Vagina (tissue), 2 donors: ENCODE measurements at regions not wholly inside any gene's neighbourhood (a gene's known extent, or its start where the extent isn't known, plus 50 kb on each side); places are given as distances from the start of the nearest gene placed in this dataset.

ENCODE experiments used
- DNase-seq, 2 donors: peaks; one replicate each; pipeline ENCODE4 v3.0.0-alpha.2; 2017; ENCODE audit errors: extremely low spot score in 2 of 2
- H3K27ac ChIP-seq: fragments of 200-600 bp; sonication (generic); one replicate; pipeline ENCODE4 v1.5.1; 2019
- H3K27me3 ChIP-seq: fragments of 200-600 bp; sonication (generic); one replicate; pipeline ENCODE4 v1.5.1; 2019
- H3K36me3 ChIP-seq, 2 donors: fragments of 200-600 bp; sonication (generic); one replicate each; pipeline ENCODE4 v1.5.1; 2017 to 2019
- H3K4me1 ChIP-seq: fragments of 200-600 bp; sonication (generic); one replicate; pipeline ENCODE4 v1.5.1; 2019
- H3K4me3 ChIP-seq, 2 donors: fragments of 200-600 bp; sonication (generic); 1 replicate in 1 of 2; 2 replicates in 1 of 2; pipeline ENCODE4 v1.5.1; 2016 to 2019
- H3K9me3 ChIP-seq: fragments of 200-600 bp; sonication (generic); one replicate; pipeline ENCODE4 v1.5.1; 2019
- CTCF ChIP-seq, 3 experiments: fragments of 450-650 bp in 2 of 3; fragments of 200-600 bp in 1 of 3; sonication (generic) in 1 of 3; IDR thresholded peaks; one replicate each; pipeline ENCODE4 v1.5.1; 2017 to 2019; ENCODE audit warnings: antibody characterized with exemption in 3 of 3, mild to moderate bottlenecking in 2 of 3, moderate library complexity in 2 of 3
- POLR2A ChIP-seq, 2 donors: fragments of 450-650 bp; IDR thresholded peaks; one replicate each; pipeline ENCODE4 v1.6.1; 2017; ENCODE audit warnings: antibody characterized with exemption in 2 of 2, mild to moderate bottlenecking in 2 of 2, moderate library complexity in 2 of 2
- POLR2AphosphoS5 ChIP-seq, 2 donors: sonication (generic); formaldehyde crosslinking; IDR thresholded peaks; one replicate each; pipeline ENCODE4 v1.9.0; 2017; ENCODE audit warnings: antibody characterized with exemption in 2 of 2, mild to moderate bottlenecking in 2 of 2, low read depth in 1 of 2; ENCODE audit not compliant: insufficient read depth in 1 of 2
- intact Hi-C: fragments of 100-400 bp; cut with DNase I; formaldehyde crosslinking; loops from one replicate; pipeline ENCODE4 v1.15.1; 2023

- Histone ChIP-seq H3K36me3 (no peaks in the 10 kb centered on the region), H3K4me1 (no peaks in the 10 kb centered on the region), H3K9me3 (no peaks in the 10 kb centered on the region), H3K27me3 (no peaks in the 10 kb centered on the region), H3K4me3 (no peak overlapping the region), H3K27ac (no peak overlapping the region)
- intact Hi-C loops = no loop called here
- DNase-seq = no peak
- TF ChIP-seq CTCF (IDR thresholded peaks at IDR 0.05) (no peak), POLR2AphosphoS5 (IDR thresholded peaks at IDR 0.05; ENCODE audit: insufficient read depth in 1 of 2, low read depth in 1 of 2) (no peak), POLR2A (IDR thresholded peaks at IDR 0.05) (no peak)
Measured at GRCh38 chr2:208983486-208983885, 440.4 kb upstream of the MAP2 start.

- no peaks in the 10 kb centered on the region for H3K9me3 ChIP-seq
- DNase-seq = no peak
- TF ChIP-seq CTCF (IDR thresholded peaks at IDR 0.05) = no peak
- no peaks in the 10 kb centered on the region for H3K4me1 ChIP-seq
- intact Hi-C loops = no loop called here
- H3K27me3 ChIP-seq = no peaks in the 10 kb centered on the region
- H3K27ac ChIP-seq = no peak overlapping the region
- H3K4me3 ChIP-seq = no peak overlapping the region
- no peaks in the 10 kb centered on the region for H3K36me3 ChIP-seq
Measured at GRCh38 chr2:208984376-208985090, 439.3 kb upstream of the MAP2 start.

GRCh38 chr2:208985644-208986043 is 438.2 kb upstream of the MAP2 start:
- DNase-seq = no peak
- no peak overlapping the region for H3K4me3 ChIP-seq
- H3K4me1 ChIP-seq = no peaks in the 10 kb centered on the region
- H3K27ac ChIP-seq = no peak overlapping the region
- no peaks in the 10 kb centered on the region for H3K36me3 ChIP-seq
- intact Hi-C loops = no loop called here
- TF ChIP-seq POLR2A (IDR thresholded peaks at IDR 0.05) (no peak), POLR2AphosphoS5 (IDR thresholded peaks at IDR 0.05; ENCODE audit: insufficient read depth in 1 of 2, low read depth in 1 of 2) (no peak), CTCF (IDR thresholded peaks at IDR 0.05) (no peak)
- no peaks in the 10 kb centered on the region for H3K27me3 ChIP-seq
- no peaks in the 10 kb centered on the region for H3K9me3 ChIP-seq

GRCh38 chr2:208990716-208991115 is 433.1 kb upstream of the MAP2 start:
- intact Hi-C loops = no loop called here
- TF ChIP-seq POLR2AphosphoS5 (IDR thresholded peaks at IDR 0.05; ENCODE audit: insufficient read depth in 1 of 2, low read depth in 1 of 2) = no peak
- TF ChIP-seq CTCF (IDR thresholded peaks at IDR 0.05) = no peak
- TF ChIP-seq POLR2A (IDR thresholded peaks at IDR 0.05) = no peak
- Histone ChIP-seq H3K27me3 (no peaks in the 10 kb centered on the region), H3K36me3 (no peaks in the 10 kb centered on the region), H3K27ac (no peak overlapping the region), H3K4me3 (no peak overlapping the region), H3K9me3 (no peaks in the 10 kb centered on the region), H3K4me1 (no peaks in the 10 kb centered on the region)
- DNase-seq = no peak

GRCh38 chr2:208999911-209000310 is 423.9 kb upstream of the MAP2 start:
- intact Hi-C loops = no loop called here
- Histone ChIP-seq H3K27me3 (no peaks in the 10 kb centered on the region), H3K9me3 (no peaks in the 10 kb centered on the region), H3K36me3 (no peaks in the 10 kb centered on the region), H3K4me3 (no peak overlapping the region), H3K27ac (no peak overlapping the region), H3K4me1 (peaks cover 5% of the 10 kb centered on the region)
- no peak for DNase-seq
- TF ChIP-seq CTCF (IDR thresholded peaks at IDR 0.05) (no peak), POLR2A (IDR thresholded peaks at IDR 0.05) (no peak), POLR2AphosphoS5 (IDR thresholded peaks at IDR 0.05; ENCODE audit: insufficient read depth in 1 of 2, low read depth in 1 of 2) (no peak)
